Transverse colon (tissue), 4 donors: ENCODE measurements at regions not wholly inside any gene's neighbourhood (a gene's known extent, or its start where the extent isn't known, plus 50 kb on each side); places are given as distances from the start of the nearest gene placed in this dataset.

ENCODE experiments used
- DNase-seq: peaks from one replicate; pipeline ENCODE4 v3.0.0-alpha.2; 2019
- H3K27ac ChIP-seq, 4 donors: fragments of 200-600 bp; sonication (generic); 2 replicates each; pipeline ENCODE4 v1.5.1; 2016 to 2018; ENCODE audit warnings: inconsistent platforms in 4 of 4
- H3K27me3 ChIP-seq: fragments of 200-600 bp; sonication (generic); 2 replicates; pipeline ENCODE4 v1.5.1; 2017; ENCODE audit warnings: inconsistent platforms
- H3K36me3 ChIP-seq, 4 donors: fragments of 200-600 bp; sonication (generic); 2 replicates each; pipeline ENCODE4 v1.5.1; 2017 to 2019; ENCODE audit warnings: inconsistent platforms in 4 of 4
- H3K4me1 ChIP-seq, 4 donors: fragments of 200-600 bp; sonication (generic); 2 replicates each; pipeline ENCODE4 v1.5.1; 2017 to 2020; ENCODE audit warnings: inconsistent platforms in 4 of 4
- H3K4me3 ChIP-seq, 4 donors: fragments of 200-600 bp; sonication (generic); 1 replicate in 1 of 4; 2 replicates in 3 of 4; pipeline versions ENCODE4 v1.5.1 to v1.6.1; 2017 to 2019; ENCODE audit warnings: inconsistent platforms in 4 of 4
- H3K9me3 ChIP-seq, 2 donors: fragments of 200-600 bp; sonication (generic); 2 replicates each; pipeline ENCODE4 v1.5.1; 2017 to 2019; ENCODE audit warnings: inconsistent platforms in 2 of 2
- CTCF ChIP-seq, 5 experiments: fragments of 200-600 bp in 3 of 5; fragments of 450-650 bp in 2 of 5; sonication (generic) in 3 of 5; IDR thresholded peaks; 1 replicate in 2 of 5; 2 replicates in 3 of 5; pipeline ENCODE4 v1.5.1; 2016 to 2017; ENCODE audit warnings: antibody characterized with exemption in 5 of 5, inconsistent platforms in 3 of 5, mild to moderate bottlenecking in 2 of 5, moderate library complexity in 1 of 5
- EP300 ChIP-seq: sonication (generic); formaldehyde crosslinking; IDR thresholded peaks from one replicate; pipeline ENCODE4 v1.6.1; 2017; ENCODE audit warnings: antibody characterized with exemption, low read depth
- POLR2A ChIP-seq: fragments of 450-650 bp; IDR thresholded peaks from one replicate; pipeline ENCODE4 v1.6.1; 2016; ENCODE audit warnings: antibody characterized with exemption, mild to moderate bottlenecking, moderate library complexity
- POLR2AphosphoS5 ChIP-seq, 3 donors: sonication (generic); formaldehyde crosslinking; IDR thresholded peaks; one replicate each; pipeline ENCODE4 v1.6.1; 2016; ENCODE audit warnings: antibody characterized with exemption in 3 of 3
- WGBS, 2 donors: methylation state at CpG; one replicate each; pipeline ENCODE4 v1.1.5; 2018; ENCODE audit warnings: low coverage in 1 of 2; 5-methylcytosine and 5-hydroxymethylcytosine counted together
- in situ Hi-C, 4 donors: fragments of 200-750 bp; cut with MboI; loops; one replicate each; pipeline versions ENCODE4 v1.15.0 to v1.15.1; 2017; ENCODE audit warnings: low sequenced_read_pairs in 3 of 4, low pct_ligation_motif_present in 1 of 4, low pct_unique_long_range_greater_than_20kb in 1 of 4
- intact Hi-C: fragments of 100-400 bp; cut with DNase I; formaldehyde crosslinking; loops from one replicate; pipeline ENCODE4 v1.15.1; 2023; ENCODE audit warnings: low total_unique reads

GRCh38 chr10:65838811-65839210 lies 1087.0 kb upstream of the LRRTM3 start:
- no peaks in the 10 kb centered on the region for H3K27me3 ChIP-seq
- H3K27ac ChIP-seq, result no peak overlapping the region
- in situ Hi-C loops (no loop called here), intact Hi-C loops (no loop called here)
- no peak for TF ChIP-seq CTCF (IDR thresholded peaks at IDR 0.05)
- TF ChIP-seq POLR2A, result no peak
- TF ChIP-seq POLR2AphosphoS5 (IDR thresholded peaks at IDR 0.05), result no peak
- TF ChIP-seq EP300, result no peak
- no peaks in the 10 kb centered on the region for H3K36me3 ChIP-seq
- no peaks in the 10 kb centered on the region for H3K4me1 ChIP-seq
- no peaks in the 10 kb centered on the region for H3K9me3 ChIP-seq
- no peak overlapping the region for H3K4me3 ChIP-seq
- no peak for DNase-seq

- intact Hi-C loops (no loop called here), in situ Hi-C loops (no loop called here)
- H3K4me3 ChIP-seq, result no peak overlapping the region
- 58 to 75% methylated on average over 3 of the region's 3 CpGs for WGBS, 2 donors
- no peak for TF ChIP-seq CTCF (IDR thresholded peaks at IDR 0.05)
- TF ChIP-seq EP300, result no peak
- TF ChIP-seq POLR2AphosphoS5 (IDR thresholded peaks at IDR 0.05), result no peak
- H3K27ac ChIP-seq, result no peak overlapping the region
- H3K27me3 ChIP-seq, result no peaks in the 10 kb centered on the region
- no peaks in the 10 kb centered on the region for H3K9me3 ChIP-seq
- no peaks in the 10 kb centered on the region for H3K4me1 ChIP-seq
- no peak for DNase-seq
- H3K36me3 ChIP-seq, result no peaks in the 10 kb centered on the region
Measured at GRCh38 chr10:65843203-65843602, 1082.6 kb upstream of the LRRTM3 start.

GRCh38 chr10:65845916-65846315 lies 1079.9 kb upstream of the LRRTM3 start:
- in situ Hi-C loops, result no loop called here
- no peaks in the 10 kb centered on the region for H3K4me1 ChIP-seq
- intact Hi-C loops, result no loop called here

GRCh38 chr10:65846541-65846940 lies 1079.3 kb upstream of the LRRTM3 start:
- H3K4me3 ChIP-seq, result no peak overlapping the region
- intact Hi-C loops, result no loop called here
- 53 to 63% methylated on average over 1 of the region's 1 CpG for WGBS, 2 donors
- no peaks in the 10 kb centered on the region for H3K9me3 ChIP-seq
- in situ Hi-C loops, result no loop called here
- no peak overlapping the region for H3K27ac ChIP-seq
- H3K36me3 ChIP-seq, result no peaks in the 10 kb centered on the region
- H3K4me1 ChIP-seq, result no peaks in the 10 kb centered on the region
- no peak for TF ChIP-seq EP300
- no peak for TF ChIP-seq CTCF (IDR thresholded peaks at IDR 0.05)
- no peak for TF ChIP-seq POLR2AphosphoS5 (IDR thresholded peaks at IDR 0.05)
- TF ChIP-seq POLR2A, result no peak
- no peak for DNase-seq
- H3K27me3 ChIP-seq, result no peaks in the 10 kb centered on the region

More at GRCh38 chr10:65845916-65846315, 1079.9 kb upstream of the LRRTM3 start:
- no peak for TF ChIP-seq POLR2AphosphoS5 (IDR thresholded peaks at IDR 0.05)
- no peak for TF ChIP-seq EP300
- TF ChIP-seq POLR2A, result no peak
- TF ChIP-seq CTCF (IDR thresholded peaks at IDR 0.05), result no peak
- no peaks in the 10 kb centered on the region for H3K9me3 ChIP-seq
- no peak for DNase-seq
- no peak overlapping the region for H3K27ac ChIP-seq
- H3K27me3 ChIP-seq, result no peaks in the 10 kb centered on the region
- no peaks in the 10 kb centered on the region for H3K36me3 ChIP-seq
- H3K4me3 ChIP-seq, result no peak overlapping the region
